Erythroblast (primary cell): ENCODE measurements at regions not wholly inside any gene's neighbourhood (a gene's known extent, or its start where the extent isn't known, plus 50 kb on each side); places are given as distances from the start of the nearest gene placed in this dataset.

Experiments used
- GATA1 ChIP-seq: IDR thresholded peaks from 2 replicates; pipeline ENCODE4 v1.6.1; 2011; ENCODE audit warnings: low read depth, mild to moderate bottlenecking, control low read depth, low read length, moderate library complexity
- POLR2A ChIP-seq: IDR thresholded peaks from 2 replicates; pipeline ENCODE4 v1.6.1; 2011; ENCODE audit warnings: mild to moderate bottlenecking, low read length

DNA sequence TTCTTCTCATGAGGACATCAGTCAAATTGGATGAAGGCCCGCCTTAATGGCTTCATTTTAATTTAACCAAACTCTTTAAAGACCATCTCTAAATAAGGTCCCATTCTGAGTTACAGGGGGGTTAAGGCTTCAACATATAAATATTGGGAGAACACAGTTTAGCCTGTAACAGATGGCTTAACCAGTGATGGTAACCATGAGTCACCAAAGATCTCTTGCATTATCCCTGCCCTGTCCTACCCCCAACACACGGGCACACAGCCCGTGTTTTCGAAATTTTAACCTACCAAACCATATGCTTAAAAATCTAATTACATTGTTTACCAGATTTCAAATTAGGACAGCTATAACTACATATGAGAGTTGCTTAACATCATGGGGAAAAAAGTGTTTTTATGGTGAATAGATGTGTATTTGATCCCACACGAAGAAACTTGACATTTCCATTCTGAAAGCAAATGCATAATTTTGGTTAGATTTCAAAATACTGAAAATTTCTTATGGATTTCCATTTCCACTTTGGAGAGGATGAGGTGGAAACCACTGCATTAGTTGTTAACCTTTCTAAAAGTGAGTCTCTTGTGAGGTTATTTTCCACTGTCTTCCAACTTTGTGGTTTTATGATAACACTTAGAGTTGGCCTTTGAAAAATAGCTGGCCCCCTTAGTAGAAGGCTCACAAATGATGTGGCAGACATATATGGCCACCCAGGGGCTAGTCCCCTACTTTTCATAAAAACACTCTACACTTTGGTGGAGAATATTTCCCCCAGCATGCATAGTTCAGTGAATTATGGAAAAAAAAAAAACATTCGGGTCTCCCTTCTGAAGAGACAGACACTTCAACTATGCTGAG lies 849.3 kb downstream of the TLE1 start:
- no peak for TF ChIP-seq POLR2A
- no peak for TF ChIP-seq GATA1
